Heart right ventricle (tissue), 16 donors: ENCODE measurements at regions not wholly inside any gene's neighbourhood (a gene's known extent, or its start where the extent isn't known, plus 50 kb on each side); places are given as distances from the start of the nearest gene placed in this dataset.

Source experiments
- ATAC-seq, 8 donors: fragments of 200-7000 bp; cut with Tn5 transposase; one replicate each; pipeline ENCODE4 v1.9.1; 2020; ENCODE audit warnings: mild to moderate bottlenecking in 8 of 8, moderate library complexity in 8 of 8, moderate number of reproducible peaks in 1 of 8
- DNase-seq, 2 donors: peaks; one replicate each; pipeline ENCODE4 v3.0.0-alpha.2; 2020
- H3K27ac ChIP-seq, 10 donors: fragments of 200-600 bp; sonication (generic) in 2 of 10; one replicate each; pipeline versions ENCODE4 v1.5.0 to v1.8.0; 2020 to 2022; ENCODE audit warnings: mild to moderate bottlenecking in 3 of 10
- H3K27me3 ChIP-seq, 7 donors: fragments of 200-600 bp; one replicate each; pipeline ENCODE4 v1.8.0; 2021 to 2022; ENCODE audit warnings: mild to moderate bottlenecking in 2 of 7
- H3K36me3 ChIP-seq, 9 donors: fragments of 200-600 bp; sonication (generic) in 1 of 9; one replicate each; pipeline versions ENCODE4 v1.5.0 to v1.8.0; 2020 to 2022; ENCODE audit warnings: mild to moderate bottlenecking in 2 of 9
- H3K4me1 ChIP-seq, 9 donors: fragments of 200-600 bp; sonication (generic) in 1 of 9; one replicate each; pipeline versions ENCODE4 v1.5.0 to v1.8.0; 2020 to 2022; ENCODE audit warnings: mild to moderate bottlenecking in 4 of 9
- H3K4me3 ChIP-seq, 10 donors: fragments of 200-600 bp; sonication (generic) in 2 of 10; one replicate each; pipeline versions ENCODE4 v1.5.0 to v1.8.0; 2020 to 2022; ENCODE audit warnings: mild to moderate bottlenecking in 7 of 10, moderate library complexity in 2 of 10
- H3K9me3 ChIP-seq, 11 donors: fragments of 200-600 bp in 10 of 11; sonication (generic) in 2 of 11; one replicate each; pipeline versions ENCODE4 v1.5.0 to v1.8.0; 2013 to 2022; ENCODE audit warnings: mild to moderate bottlenecking in 2 of 11, control low read depth in 1 of 11, moderate library complexity in 1 of 11
- CTCF ChIP-seq, 9 donors: fragments of 200-600 bp; sonication (generic) in 2 of 9; IDR thresholded peaks; one replicate each; pipeline versions ENCODE4 v1.5.0 to v1.8.0; 2021 to 2022; ENCODE audit warnings: antibody characterized with exemption in 9 of 9, mild to moderate bottlenecking in 5 of 9, moderate library complexity in 1 of 9
- WGBS, 2 donors: extraction: QIAGEN DNeasy Blood & Tissue Kit; methylation state at CpG; one replicate each; pipeline ENCODE4 v1.1.7; 2013; ENCODE audit warnings: inconsistent platforms in 1 of 2; 5-methylcytosine and 5-hydroxymethylcytosine counted together
- intact Hi-C, 10 donors: fragments of 100-400 bp; cut with DNase I; formaldehyde crosslinking; loops; one replicate each; pipeline versions ENCODE4 v1.11.1 to v1.14.2; 2022
- donor health status: Arrhythmogenic right ventricular cardiomyopathy.
- donor health status: ischemic (EF 13 %, LVEDD 7.1; RV severe dilation, severe dysfunction).
- donor health status: healthy with polysubstance abuse.
- donor health status: DM: no; HTN: yes; CAD: no.
- donor health status: DM: no; HTN: no; CAD: no.
- donor health status: ischemic (EF 25% LVEDD 6.9; RV normal size, moderate dysfunction).
- donor health status: ischemic (EF 25% LVEDD 5.7; RV mildly dilated, moderate dysfunction).
- donor health status: healthy.
- donor health status: DM: yes; HTN: yes; CAD: no.
- donor health status: Ischemic cardiomyopathy.
- donor health status: ischemic (EF 35%, LVEDD 5.7; RV mildly dilated, moderate dysfunction).
- donor health status: nonischemic (EF 11% LVEDD 7.7; RV severe dilation, severe dysfunction).
- donor health status: DM: yes; HTN: yes; CAD: no.
- donor health status: PGD.
- donor health status: ischemic (EF 29% LVEDD 5.4; RV normal size, mild dysfunction).
- donor health status: nonischemic (EF 23%, LVEDD 6.1; RV moderate dilation, normal function).

- no peaks in the 10 kb centered on the region for H3K36me3 ChIP-seq
Measured at GRCh38 chr9:117521293-117521692, 106.4 kb upstream of the ASTN2 start.

GRCh38 chr9:117516676-117517632 is 102.1 kb upstream of the ASTN2 start:
- Histone ChIP-seq H3K4me3 (no peak overlapping the region), H3K9me3 (no peaks in the 10 kb centered on the region), H3K4me1 (no peaks in the 10 kb centered on the region), H3K27me3 (peaks cover 0 to 3% (median 0%) of the 10 kb centered on the region in 7 donors), H3K27ac (no peak overlapping the region), H3K36me3 (no peaks in the 10 kb centered on the region)
- WGBS, 2 donors: 65 to 67% methylated on average over 4 of the region's 4 CpGs
- intact Hi-C loops: no loop called here
- ATAC-seq: no peak
- no peak for DNase-seq
- no peak for TF ChIP-seq CTCF (IDR thresholded peaks at IDR 0.05)

More at GRCh38 chr9:117521293-117521692, 106.4 kb upstream of the ASTN2 start:
- intact Hi-C loops: no loop called here
- Histone ChIP-seq H3K4me1 (no peaks in the 10 kb centered on the region), H3K9me3 (peaks cover 0 to 13% (median 0%) of the 10 kb centered on the region in 11 donors), H3K27me3 (peaks cover 0 to 3% (median 0%) of the 10 kb centered on the region in 7 donors), H3K27ac (no peak overlapping the region), H3K4me3 (no peak overlapping the region)
- ATAC-seq: no peak
- 80 to 82% methylated on average over 4 of the region's 4 CpGs for WGBS, 2 donors
- no peak for TF ChIP-seq CTCF (IDR thresholded peaks at IDR 0.05)
- DNase-seq: no peak

GRCh38 chr9:117511852-117512481 is 97.1 kb upstream of the ASTN2 start:
- no peaks in the 10 kb centered on the region for H3K9me3 ChIP-seq
- TF ChIP-seq CTCF (IDR thresholded peaks at IDR 0.05): no peak
- H3K36me3 ChIP-seq: no peaks in the 10 kb centered on the region
- no peak overlapping the region for H3K27ac ChIP-seq
- 81 to 84% methylated on average over 4 of the region's 4 CpGs for WGBS, 2 donors
- H3K4me3 ChIP-seq: no peak overlapping the region
- ATAC-seq (no peak), DNase-seq (no peak)
- H3K4me1 ChIP-seq: no peaks in the 10 kb centered on the region
- intact Hi-C loops: no loop called here
- H3K27me3 ChIP-seq: peaks cover 0 to 9% (median 0%) of the 10 kb centered on the region in 7 donors

GRCh38 chr9:117496307-117496706 is 81.5 kb upstream of the ASTN2 start:
- DNase-seq (no peak), ATAC-seq (no peak)
- intact Hi-C loops: no loop called here
- no peak for TF ChIP-seq CTCF (IDR thresholded peaks at IDR 0.05)
- Histone ChIP-seq H3K36me3 (no peaks in the 10 kb centered on the region), H3K27ac (no peak overlapping the region), H3K4me3 (no peak overlapping the region), H3K27me3 (no peaks in the 10 kb centered on the region), H3K4me1 (no peaks in the 10 kb centered on the region), H3K9me3 (peaks cover 0 to 9% (median 0%) of the 10 kb centered on the region in 11 donors)
- 83 to 89% methylated on average over 2 of the region's 2 CpGs for WGBS, 2 donors
